ENCODE measurements at regions not wholly inside any gene's neighbourhood (a gene's known extent, or its start where the extent isn't known, plus 50 kb on each side); places are given as distances from the start of the nearest gene placed in this dataset.

- DNase-seq (ENCODE audit: low read depth): no peak
- no peak overlapping the region for H3K4me3 ChIP-seq (ENCODE audit: low read depth, low read length)
- TF ChIP-seq MYC (IDR thresholded peaks at IDR 0.05; ENCODE audit: low read depth, low read length): no peak
- TF ChIP-seq CTCF (IDR thresholded peaks at IDR 0.05; ENCODE audit: low read depth, low read length): no peak
- no peak for TF ChIP-seq MAX (IDR thresholded peaks at IDR 0.05; ENCODE audit: low read depth, low read length)
- no peak for TF ChIP-seq POLR2A (IDR thresholded peaks at IDR 0.05; ENCODE audit: extremely low read depth, insufficient read length)
These were observed 108.8 kb downstream of the NAV1 start for GRCh38 chr1:201647722-201648065.

DNA sequence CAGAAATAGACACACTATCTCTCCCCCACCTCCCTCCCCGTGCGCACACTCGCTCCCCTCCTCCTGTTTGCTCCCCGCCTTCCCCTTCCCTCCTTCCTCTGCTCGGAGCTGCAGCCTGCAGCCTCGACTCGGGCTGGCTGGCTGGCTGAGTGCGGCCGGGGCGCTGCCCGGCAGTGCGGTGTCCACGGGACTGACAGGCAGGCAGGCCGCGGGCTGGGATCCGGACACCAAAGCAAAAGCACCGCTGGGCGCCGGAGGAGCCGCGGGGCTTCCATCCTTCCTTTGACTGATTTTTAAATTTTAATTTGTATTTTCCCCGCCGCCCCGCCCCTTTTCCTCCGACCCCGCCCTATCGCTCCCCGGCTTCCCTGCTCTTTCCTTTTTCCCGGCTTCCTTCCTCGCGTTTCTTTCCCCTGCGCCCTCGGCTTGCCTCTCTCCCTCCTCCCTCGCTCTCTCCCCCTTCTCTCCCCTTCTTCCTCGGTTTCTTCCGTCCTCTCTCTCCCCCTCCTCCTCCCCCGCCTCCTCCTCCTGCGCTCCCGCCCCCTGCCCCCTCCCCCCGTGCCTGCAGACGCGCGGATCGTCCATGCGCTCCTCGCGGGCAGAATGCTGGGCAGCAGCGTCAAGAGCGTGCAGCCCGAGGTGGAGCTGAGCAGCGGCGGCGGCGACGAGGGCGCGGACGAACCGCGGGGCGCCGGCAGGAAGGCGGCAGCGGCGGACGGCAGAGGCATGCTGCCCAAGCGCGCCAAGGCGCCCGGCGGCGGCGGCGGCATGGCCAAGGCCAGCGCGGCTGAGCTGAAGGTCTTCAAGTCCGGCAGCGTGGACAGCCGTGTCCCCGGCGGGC, 109.4 kb downstream of the NAV1 start:
- no peak for DNase-seq (ENCODE audit: low read depth)
- TF ChIP-seq POLR2A (IDR thresholded peaks at IDR 0.05; ENCODE audit: extremely low read depth, insufficient read length) (no peak), MAX (IDR thresholded peaks at IDR 0.05; ENCODE audit: low read depth, low read length) (no peak), CTCF (IDR thresholded peaks at IDR 0.05; ENCODE audit: low read depth, low read length) (no peak)
- H3K4me3 ChIP-seq (ENCODE audit: low read depth, low read length): no peak overlapping the region

DNA sequence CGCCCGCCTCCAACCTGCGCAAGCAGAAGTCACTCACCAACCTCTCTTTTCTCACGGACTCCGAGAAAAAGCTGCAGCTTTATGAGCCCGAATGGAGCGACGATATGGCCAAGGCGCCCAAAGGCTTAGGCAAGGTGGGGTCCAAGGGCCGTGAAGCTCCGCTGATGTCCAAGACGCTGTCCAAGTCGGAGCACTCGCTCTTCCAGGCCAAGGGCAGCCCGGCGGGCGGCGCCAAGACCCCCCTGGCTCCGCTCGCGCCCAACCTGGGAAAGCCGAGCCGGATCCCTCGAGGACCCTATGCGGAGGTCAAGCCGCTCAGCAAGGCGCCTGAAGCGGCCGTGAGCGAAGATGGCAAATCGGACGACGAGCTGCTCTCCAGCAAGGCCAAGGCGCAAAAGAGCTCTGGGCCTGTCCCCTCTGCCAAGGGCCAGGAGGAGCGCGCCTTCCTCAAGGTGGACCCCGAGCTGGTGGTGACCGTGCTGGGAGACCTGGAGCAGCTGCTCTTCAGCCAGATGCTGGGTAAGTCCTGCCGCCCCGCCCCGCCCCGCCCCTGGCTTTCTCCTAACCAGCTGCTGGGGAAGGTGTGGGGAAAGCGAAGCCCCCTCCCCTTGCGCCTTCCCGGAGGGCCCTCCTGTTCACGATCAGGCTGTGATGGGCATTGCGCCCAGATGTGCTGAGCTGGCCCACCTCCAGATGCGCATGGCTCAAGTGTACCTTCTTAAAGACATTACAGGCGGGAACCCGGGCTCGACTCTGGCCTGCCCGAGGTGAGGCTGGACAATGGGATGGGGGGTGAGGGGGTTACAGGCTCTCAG, 110.2 kb downstream of the NAV1 start:
- no peak overlapping the region for H3K4me3 ChIP-seq (ENCODE audit: low read depth, low read length)
- TF ChIP-seq POLR2A (IDR thresholded peaks at IDR 0.05; ENCODE audit: extremely low read depth, insufficient read length) (no peak), MAX (IDR thresholded peaks at IDR 0.05; ENCODE audit: low read depth, low read length) (no peak), MYC (IDR thresholded peaks at IDR 0.05; ENCODE audit: low read depth, low read length) (no peak), CTCF (IDR thresholded peaks at IDR 0.05; ENCODE audit: low read depth, low read length) (no peak)
- no peak for DNase-seq (ENCODE audit: low read depth)

- TF ChIP-seq POLR2A (IDR thresholded peaks at IDR 0.05; ENCODE audit: extremely low read depth, insufficient read length) (no peak), MAX (IDR thresholded peaks at IDR 0.05; ENCODE audit: low read depth, low read length) (no peak), CTCF (IDR thresholded peaks at IDR 0.05; ENCODE audit: low read depth, low read length) (no peak), MYC (IDR thresholded peaks at IDR 0.05; ENCODE audit: low read depth, low read length) (no peak)
- H3K4me3 ChIP-seq (ENCODE audit: low read depth, low read length): no peak overlapping the region
- no peak for DNase-seq (ENCODE audit: low read depth)
These were observed 111.1 kb downstream of the NAV1 start for GRCh38 chr1:201649761-201650622.

DNA sequence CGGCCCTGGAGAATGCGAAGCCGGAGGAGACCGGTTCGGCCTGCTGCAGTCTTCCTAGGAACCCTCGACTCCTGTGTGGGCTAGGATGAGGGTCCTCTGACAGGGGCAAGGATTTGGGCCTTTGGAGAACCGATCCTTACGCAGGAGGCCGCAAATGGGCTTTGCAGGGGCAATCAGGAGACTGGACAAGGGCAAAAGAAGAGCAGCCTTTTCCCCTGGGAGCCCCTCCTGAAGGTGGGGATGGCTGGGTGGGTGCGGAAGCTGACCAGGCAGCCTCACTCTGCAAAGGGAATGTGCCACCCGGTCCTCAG, 111.7 kb downstream of the NAV1 start:
- H3K4me3 ChIP-seq (ENCODE audit: low read depth, low read length): no peak overlapping the region
- no peak for DNase-seq (ENCODE audit: low read depth)
- TF ChIP-seq CTCF (IDR thresholded peaks at IDR 0.05; ENCODE audit: low read depth, low read length): no peak
- TF ChIP-seq MYC (IDR thresholded peaks at IDR 0.05; ENCODE audit: low read depth, low read length): no peak
- no peak for TF ChIP-seq POLR2A (IDR thresholded peaks at IDR 0.05; ENCODE audit: extremely low read depth, insufficient read length)
- no peak for TF ChIP-seq MAX (IDR thresholded peaks at IDR 0.05; ENCODE audit: low read depth, low read length)

Measured in NB4 (cell line).